Gastroesophageal sphincter (tissue), 3 donors: ENCODE measurements at regions not wholly inside any gene's neighbourhood (a gene's known extent, or its start where the extent isn't known, plus 50 kb on each side); places are given as distances from the start of the nearest gene placed in this dataset.

ENCODE experiments used
- EP300 ChIP-seq: sonication (generic); formaldehyde crosslinking; IDR thresholded peaks from one replicate; pipeline ENCODE4 v1.6.1; 2017; ENCODE audit warnings: antibody characterized with exemption, mild to moderate bottlenecking
- POLR2A ChIP-seq, 2 donors: fragments of 450-650 bp; IDR thresholded peaks; one replicate each; pipeline ENCODE4 v1.6.1; 2017; ENCODE audit warnings: antibody characterized with exemption in 2 of 2, mild to moderate bottlenecking in 2 of 2, moderate library complexity in 1 of 2
- TF ChIP-seq, protein P1 (sequence below), 4 experiments: fragments of 200-600 bp in 2 of 4; fragments of 450-650 bp in 2 of 4; sonication (generic) in 1 of 4; IDR thresholded peaks; one replicate each; pipeline ENCODE4 v1.5.1; 2017 to 2019; ENCODE audit warnings: antibody characterized with exemption in 4 of 4, mild to moderate bottlenecking in 2 of 4, moderate library complexity in 2 of 4

DNA sequence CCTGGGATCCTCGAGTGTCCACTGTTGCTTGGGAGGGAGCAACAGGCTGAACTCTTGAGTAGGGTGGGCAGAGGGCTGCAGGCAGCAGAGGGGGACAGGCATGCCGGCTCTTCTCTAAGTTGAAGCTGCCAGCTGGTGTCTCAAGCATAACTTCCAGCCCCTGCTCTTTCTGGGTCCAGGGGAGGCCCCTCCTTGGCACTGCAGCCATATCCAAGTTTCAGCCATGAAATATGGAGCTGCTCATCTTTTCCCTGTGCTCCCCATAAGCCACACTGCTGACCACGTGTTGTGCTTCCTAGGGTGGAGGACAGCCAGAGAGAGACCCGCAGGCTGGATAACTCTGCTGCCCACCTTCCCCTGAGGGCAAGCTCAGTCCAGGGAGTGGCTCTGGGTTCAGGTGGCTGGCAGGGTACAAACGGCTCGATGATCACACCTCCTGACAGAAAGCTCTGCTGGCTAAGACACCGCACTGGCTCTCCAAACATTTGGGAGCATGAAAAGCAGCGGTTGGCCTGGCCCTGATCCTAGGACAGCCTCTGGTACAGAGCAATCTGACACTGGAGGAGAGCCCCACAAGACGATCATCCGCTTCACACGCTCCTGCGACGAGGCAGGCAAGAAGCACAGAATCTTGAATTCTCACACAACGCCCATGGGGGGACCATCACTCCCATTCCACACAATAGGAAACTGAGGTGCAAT lies 79.6 kb downstream of the PITPNM2 start:
- TF ChIP-seq, protein P1, sequence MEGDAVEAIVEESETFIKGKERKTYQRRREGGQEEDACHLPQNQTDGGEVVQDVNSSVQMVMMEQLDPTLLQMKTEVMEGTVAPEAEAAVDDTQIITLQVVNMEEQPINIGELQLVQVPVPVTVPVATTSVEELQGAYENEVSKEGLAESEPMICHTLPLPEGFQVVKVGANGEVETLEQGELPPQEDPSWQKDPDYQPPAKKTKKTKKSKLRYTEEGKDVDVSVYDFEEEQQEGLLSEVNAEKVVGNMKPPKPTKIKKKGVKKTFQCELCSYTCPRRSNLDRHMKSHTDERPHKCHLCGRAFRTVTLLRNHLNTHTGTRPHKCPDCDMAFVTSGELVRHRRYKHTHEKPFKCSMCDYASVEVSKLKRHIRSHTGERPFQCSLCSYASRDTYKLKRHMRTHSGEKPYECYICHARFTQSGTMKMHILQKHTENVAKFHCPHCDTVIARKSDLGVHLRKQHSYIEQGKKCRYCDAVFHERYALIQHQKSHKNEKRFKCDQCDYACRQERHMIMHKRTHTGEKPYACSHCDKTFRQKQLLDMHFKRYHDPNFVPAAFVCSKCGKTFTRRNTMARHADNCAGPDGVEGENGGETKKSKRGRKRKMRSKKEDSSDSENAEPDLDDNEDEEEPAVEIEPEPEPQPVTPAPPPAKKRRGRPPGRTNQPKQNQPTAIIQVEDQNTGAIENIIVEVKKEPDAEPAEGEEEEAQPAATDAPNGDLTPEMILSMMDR (IDR thresholded peaks at IDR 0.05): no peak
- TF ChIP-seq POLR2A (IDR thresholded peaks at IDR 0.05) (no peak), EP300 (no peak)
